Spleen (tissue), 11 donors: ENCODE measurements at regions not wholly inside any gene's neighbourhood (a gene's known extent, or its start where the extent isn't known, plus 50 kb on each side); places are given as distances from the start of the nearest gene placed in this dataset.

ENCODE experiments used
- DNase-seq: peaks from one replicate; pipeline ENCODE4 v3.0.0-alpha.2; 2020
- H3K27ac ChIP-seq, 8 donors: fragments of 200-600 bp; sonication (generic) in 7 of 8; 1 replicate in 4 of 8; 2 replicates in 4 of 8; pipeline versions ENCODE4 v1.5.0 to v1.8.0; 2016 to 2021; ENCODE audit warnings: inconsistent platforms in 4 of 8, mild to moderate bottlenecking in 4 of 8, moderate library complexity in 1 of 8
- H3K27me3 ChIP-seq, 7 donors: fragments of 200-600 bp; sonication (generic) in 6 of 7; replicated peaks in 1 of 7; 1 replicate in 4 of 7; 2 replicates in 3 of 7; pipeline versions ENCODE4 v1.5.0 to v1.8.0; 2016 to 2021; ENCODE audit warnings: inconsistent platforms in 3 of 7, mild to moderate bottlenecking in 1 of 7
- H3K36me3 ChIP-seq, 6 donors: fragments of 200-600 bp; sonication (generic) in 5 of 6; 1 replicate in 4 of 6; 2 replicates in 2 of 6; pipeline versions ENCODE4 v1.5.0 to v1.8.0; 2016 to 2021; ENCODE audit warnings: inconsistent platforms in 2 of 6
- H3K4me1 ChIP-seq, 6 donors: fragments of 200-600 bp; sonication (generic) in 5 of 6; 1 replicate in 3 of 6; 2 replicates in 3 of 6; pipeline versions ENCODE4 v1.5.0 to v1.8.0; 2016 to 2021; ENCODE audit warnings: inconsistent platforms in 3 of 6
- H3K4me3 ChIP-seq, 8 donors: fragments of 200-600 bp; sonication (generic) in 7 of 8; 1 replicate in 4 of 8; 2 replicates in 4 of 8; pipeline versions ENCODE4 v1.5.0 to v1.8.0; 2016 to 2021; ENCODE audit warnings: inconsistent platforms in 4 of 8, mild to moderate bottlenecking in 4 of 8, moderate library complexity in 2 of 8
- H3K9me3 ChIP-seq, 8 donors: fragments of 200-600 bp; sonication (generic) in 7 of 8; 1 replicate in 4 of 8; 2 replicates in 4 of 8; pipeline versions ENCODE4 v1.5.0 to v1.8.0; 2016 to 2021; ENCODE audit warnings: inconsistent platforms in 4 of 8
- CTCF ChIP-seq, 11 experiments: fragments of 200-600 bp in 7 of 11; fragments of 450-650 bp in 4 of 11; sonication (generic) in 4 of 11; IDR thresholded peaks in 8 of 11; conservative IDR thresholded peaks in 3 of 11; 1 replicate in 7 of 11; 2 replicates in 4 of 11; pipeline versions ENCODE4 v1.4.0 to v1.8.0; 2016 to 2021; ENCODE audit warnings: antibody characterized with exemption in 11 of 11, inconsistent platforms in 4 of 11, mild to moderate bottlenecking in 1 of 11
- POLR2A ChIP-seq, 3 donors: fragments of 450-650 bp; IDR thresholded peaks; one replicate each; pipeline ENCODE4 v1.5.1; 2017; ENCODE audit warnings: antibody characterized with exemption in 3 of 3, mild to moderate bottlenecking in 1 of 3
- POLR2AphosphoS5 ChIP-seq, 3 donors: sonication (generic); formaldehyde crosslinking; IDR thresholded peaks; one replicate each; pipeline ENCODE4 v1.5.1; 2017; ENCODE audit warnings: antibody characterized with exemption in 3 of 3
- WGBS, 5 donors: extraction: QIAGEN DNeasy Blood & Tissue Kit in 3 of 5; methylation state at CpG; one replicate each; pipeline versions ENCODE4 v1.1.5 to v1.1.7; 2013 to 2018; 5-methylcytosine and 5-hydroxymethylcytosine counted together
- intact Hi-C: fragments of 100-400 bp; cut with DNase I; formaldehyde crosslinking; loops from one replicate; pipeline ENCODE4 v1.15.0; 2023; ENCODE audit warnings: low total_unique reads
- donor health status: healthy with polysubstance abuse.
- donor health status: DM: no; HTN: no; CAD: no; lungs with moderate emphysema.
- donor health status: DM: no; HTN: no; CAD: no.
- donor health status: Bipolar disorder and iron deficiency.
- donor health status: healthy.
- donor health status: DM: no; HTN: no; CAD: no.
- donor health status: DM: yes; HTN: yes; CAD: no.

DNA sequence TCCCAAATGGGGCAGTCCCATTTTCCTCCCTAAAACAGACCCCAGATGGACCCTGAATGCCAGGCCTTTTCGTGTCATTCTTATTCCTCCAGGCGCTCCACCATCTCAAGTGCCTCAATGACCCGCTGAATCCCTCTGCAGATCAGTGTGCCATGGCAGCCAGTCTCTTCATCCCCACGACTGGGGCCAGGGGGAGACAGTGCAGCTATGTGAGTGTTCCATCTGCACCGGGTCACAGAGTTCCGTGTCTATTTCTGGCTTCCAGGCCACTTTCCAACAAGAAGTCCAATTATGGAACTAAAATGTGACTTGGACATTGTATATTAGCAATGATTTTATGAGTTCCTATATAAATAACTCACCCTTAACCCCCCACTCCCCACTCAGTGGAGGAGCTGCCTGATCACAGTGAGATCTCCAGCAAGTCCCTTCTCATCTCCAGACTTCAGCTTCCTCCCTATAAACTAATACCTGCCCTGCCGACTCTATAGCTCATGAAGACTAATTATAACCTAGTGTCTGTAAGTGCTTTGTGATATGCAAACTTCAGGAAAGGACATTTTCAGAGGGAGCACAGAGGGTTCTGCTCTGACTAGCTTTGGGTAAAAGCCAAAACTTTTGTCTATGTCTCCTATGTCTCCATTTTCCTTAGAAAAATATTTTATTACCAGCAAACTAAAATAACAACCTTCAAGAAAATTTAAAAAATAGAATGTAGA lies 56.3 kb upstream of the NFASC start:
- Histone ChIP-seq H3K27ac (peak overlapping the region in 1 of 8 donors; percentile 18), H3K4me3 (no peak overlapping the region), H3K36me3 (no peaks in the 10 kb centered on the region), H3K27me3 (peaks cover 0 to 34% (median 0%) of the 10 kb centered on the region in 7 donors), H3K4me1 (no peaks in the 10 kb centered on the region), H3K9me3 (no peaks in the 10 kb centered on the region)
- intact Hi-C loops: no loop called here
- WGBS, 5 donors: 65 to 72% (median 65%) methylated on average over 7 of the region's 7 CpGs
- TF ChIP-seq POLR2A (IDR thresholded peaks at IDR 0.05) (no peak), CTCF (IDR thresholded peaks at IDR 0.05 in 8 of 11, conservative IDR thresholded peaks at IDR 0.05 in 3 of 11) (no peak), POLR2AphosphoS5 (IDR thresholded peaks at IDR 0.05) (no peak)
- DNase-seq: no peak

DNA sequence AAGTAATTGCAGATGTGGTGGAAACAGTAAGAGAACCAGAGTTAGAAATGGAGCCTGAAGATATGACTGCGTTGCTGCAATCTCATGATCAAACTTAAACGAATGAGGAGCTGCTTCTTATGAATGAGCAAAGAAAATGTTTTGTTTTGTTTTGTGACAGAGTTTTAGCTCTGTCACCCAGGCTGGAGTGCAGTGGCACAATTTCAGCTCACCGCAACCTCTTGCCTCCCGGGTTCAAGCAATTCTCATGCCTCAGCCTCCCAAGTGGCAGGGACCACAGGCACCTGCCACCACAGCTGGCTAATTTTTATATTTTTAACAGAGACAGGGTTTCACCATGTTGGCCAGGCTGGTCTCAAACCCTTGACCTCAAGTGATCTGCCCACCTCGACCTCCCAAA lies 53.3 kb upstream of the NFASC start:
- no peak for TF ChIP-seq CTCF (IDR thresholded peaks at IDR 0.05 in 8 of 11, conservative IDR thresholded peaks at IDR 0.05 in 3 of 11)
- TF ChIP-seq POLR2AphosphoS5 (IDR thresholded peaks at IDR 0.05): no peak
- no peak for TF ChIP-seq POLR2A (IDR thresholded peaks at IDR 0.05)
- no peak for DNase-seq
- WGBS, 5 donors: 79 to 91% (median 82%) methylated on average over 5 of the region's 5 CpGs
- Histone ChIP-seq H3K4me1 (no peaks in the 10 kb centered on the region), H3K36me3 (no peaks in the 10 kb centered on the region), H3K4me3 (no peak overlapping the region), H3K27ac (no peak overlapping the region), H3K27me3 (peaks cover 0 to 34% (median 0%) of the 10 kb centered on the region in 7 donors), H3K9me3 (no peaks in the 10 kb centered on the region)
- intact Hi-C loops: no loop called here

DNA sequence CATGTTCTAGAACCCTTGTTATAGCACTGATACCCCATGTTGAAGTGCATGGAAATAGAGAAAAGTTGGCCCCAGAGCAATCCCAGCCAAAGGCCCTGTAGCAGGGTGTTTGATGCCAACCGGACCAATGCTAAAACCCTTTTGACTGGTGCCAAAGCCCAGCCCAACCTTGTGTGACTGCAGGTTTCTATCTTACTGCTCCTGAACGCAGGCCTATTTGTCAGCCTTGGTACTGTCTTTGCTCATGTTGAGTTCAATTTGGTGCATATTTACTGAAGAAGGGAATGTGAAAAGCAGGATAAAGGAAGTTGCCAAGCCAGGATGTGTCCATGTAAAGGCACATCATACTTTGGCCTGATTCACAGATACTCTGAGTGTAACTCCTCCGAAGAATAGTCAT lies 51.7 kb upstream of the NFASC start:
- H3K9me3 ChIP-seq: no peaks in the 10 kb centered on the region
- no peaks in the 10 kb centered on the region for H3K4me1 ChIP-seq
- intact Hi-C loops: no loop called here
- H3K27ac ChIP-seq: no peak overlapping the region
- H3K27me3 ChIP-seq: peaks cover 0 to 32% (median 0%) of the 10 kb centered on the region in 7 donors
- no peaks in the 10 kb centered on the region for H3K36me3 ChIP-seq
- TF ChIP-seq POLR2AphosphoS5 (IDR thresholded peaks at IDR 0.05): no peak
- TF ChIP-seq CTCF (IDR thresholded peaks at IDR 0.05 in 8 of 11, conservative IDR thresholded peaks at IDR 0.05 in 3 of 11): no peak
- no peak for TF ChIP-seq POLR2A (IDR thresholded peaks at IDR 0.05)
- H3K4me3 ChIP-seq: no peak overlapping the region
- WGBS, 5 donors: 59 to 82% (median 79%) methylated on average over 3 of the region's 3 CpGs
- DNase-seq: no peak

DNA sequence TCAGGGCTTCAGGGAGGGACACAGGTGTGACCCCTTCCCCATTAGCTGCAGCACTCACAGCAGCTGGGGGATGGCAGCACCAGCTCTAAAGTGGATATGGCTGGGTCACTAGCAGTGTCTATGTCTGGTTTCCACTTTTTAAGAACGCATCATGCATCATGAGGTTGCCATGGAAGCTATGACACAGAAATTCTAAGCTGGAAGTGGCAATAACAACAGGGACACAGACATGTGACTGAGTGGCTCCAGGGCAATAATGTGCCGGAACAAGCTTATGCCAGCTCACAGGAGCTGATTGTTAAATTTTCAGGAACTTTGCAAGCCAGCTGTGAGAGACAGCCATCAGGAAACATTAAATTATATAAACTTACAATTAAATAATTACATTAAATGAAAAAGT lies 51.2 kb upstream of the NFASC start:
- intact Hi-C loops: no loop called here
- WGBS, 5 donors: 45 to 88% (median 80%) methylated on average over 2 of the region's 2 CpGs
- Histone ChIP-seq H3K4me3 (no peak overlapping the region), H3K4me1 (no peaks in the 10 kb centered on the region), H3K36me3 (no peaks in the 10 kb centered on the region), H3K27me3 (peaks cover 0 to 30% (median 0%) of the 10 kb centered on the region in 7 donors), H3K9me3 (no peaks in the 10 kb centered on the region), H3K27ac (no peak overlapping the region)
- TF ChIP-seq CTCF (IDR thresholded peaks at IDR 0.05 in 8 of 11, conservative IDR thresholded peaks at IDR 0.05 in 3 of 11): no peak
- no peak for TF ChIP-seq POLR2AphosphoS5 (IDR thresholded peaks at IDR 0.05)
- no peak for TF ChIP-seq POLR2A (IDR thresholded peaks at IDR 0.05)
- no peak for DNase-seq
